Uterus (tissue), 2 donors: ENCODE measurements at regions not wholly inside any gene's neighbourhood (a gene's known extent, or its start where the extent isn't known, plus 50 kb on each side); places are given as distances from the start of the nearest gene placed in this dataset.

Experiments used
- POLR2A ChIP-seq, 2 donors: fragments of 450-650 bp; IDR thresholded peaks; one replicate each; pipeline ENCODE4 v1.6.1; 2016; ENCODE audit warnings: antibody characterized with exemption in 2 of 2, mild to moderate bottlenecking in 1 of 2, moderate library complexity in 1 of 2
- TF ChIP-seq, protein P1 (sequence below), 4 experiments: fragments of 200-600 bp in 2 of 4; fragments of 450-650 bp in 2 of 4; sonication (generic) in 2 of 4; IDR thresholded peaks; one replicate each; pipeline ENCODE4 v1.5.1; 2016 to 2019; ENCODE audit warnings: antibody characterized with exemption in 4 of 4, mild to moderate bottlenecking in 2 of 4, moderate library complexity in 1 of 4

DNA sequence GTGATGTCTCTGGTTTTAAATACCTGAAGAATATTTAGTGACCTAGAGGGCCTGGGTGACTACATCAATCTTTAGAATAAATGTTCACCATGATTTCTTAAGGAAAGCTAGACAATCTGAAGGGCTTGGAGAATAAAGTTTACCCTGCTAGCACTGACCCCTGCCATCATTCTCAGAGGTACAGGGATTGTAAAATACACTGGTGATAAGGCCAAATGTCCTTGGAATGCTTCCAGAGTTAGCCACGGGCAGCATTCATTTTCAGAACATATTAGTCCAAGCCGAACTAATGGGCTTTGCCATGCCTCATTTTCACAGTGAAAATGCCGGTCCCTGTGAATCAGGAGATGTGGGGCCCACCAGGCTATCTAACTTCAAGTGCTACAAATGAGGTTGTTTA is 1381.7 kb upstream of the SEL1L start:
- TF ChIP-seq, protein P1, sequence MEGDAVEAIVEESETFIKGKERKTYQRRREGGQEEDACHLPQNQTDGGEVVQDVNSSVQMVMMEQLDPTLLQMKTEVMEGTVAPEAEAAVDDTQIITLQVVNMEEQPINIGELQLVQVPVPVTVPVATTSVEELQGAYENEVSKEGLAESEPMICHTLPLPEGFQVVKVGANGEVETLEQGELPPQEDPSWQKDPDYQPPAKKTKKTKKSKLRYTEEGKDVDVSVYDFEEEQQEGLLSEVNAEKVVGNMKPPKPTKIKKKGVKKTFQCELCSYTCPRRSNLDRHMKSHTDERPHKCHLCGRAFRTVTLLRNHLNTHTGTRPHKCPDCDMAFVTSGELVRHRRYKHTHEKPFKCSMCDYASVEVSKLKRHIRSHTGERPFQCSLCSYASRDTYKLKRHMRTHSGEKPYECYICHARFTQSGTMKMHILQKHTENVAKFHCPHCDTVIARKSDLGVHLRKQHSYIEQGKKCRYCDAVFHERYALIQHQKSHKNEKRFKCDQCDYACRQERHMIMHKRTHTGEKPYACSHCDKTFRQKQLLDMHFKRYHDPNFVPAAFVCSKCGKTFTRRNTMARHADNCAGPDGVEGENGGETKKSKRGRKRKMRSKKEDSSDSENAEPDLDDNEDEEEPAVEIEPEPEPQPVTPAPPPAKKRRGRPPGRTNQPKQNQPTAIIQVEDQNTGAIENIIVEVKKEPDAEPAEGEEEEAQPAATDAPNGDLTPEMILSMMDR (IDR thresholded peaks at IDR 0.05): no peak
- TF ChIP-seq POLR2A (IDR thresholded peaks at IDR 0.05): no peak
